Activated CD4-positive, alpha-beta T cell treated with anti-CD3 and anti-CD28 coated beads, Interleukin-2, Interleukin-4, amounts not matched to agents 100 ng/mL and 50 ng/mL, durations not matched to agents 16 hours and 8 hours (primary cell): ENCODE measurements at regions not wholly inside any gene's neighbourhood (a gene's known extent, or its start where the extent isn't known, plus 50 kb on each side); places are given as distances from the start of the nearest gene placed in this dataset.

Experiments
- DNase-seq: peaks from one replicate; pipeline ENCODE4 v3.0.0-alpha.2; 2020; ENCODE audit warnings: low spot score

GRCh38 chr1:177847843-177848242 is 122.0 kb downstream of the SEC16B start:
- DNase-seq, result no peak

GRCh38 chr1:177838907-177839485 is 130.9 kb downstream of the SEC16B start:
- DNase-seq, result no peak

- no peak for DNase-seq
These were observed 136.2 kb downstream of the SEC16B start for GRCh38 chr1:177833631-177834030.

- DNase-seq, result no peak
These were observed 139.2 kb downstream of the SEC16B start for GRCh38 chr1:177830531-177831135.

GRCh38 chr1:177825276-177825901 is 144.5 kb downstream of the SEC16B start:
- DNase-seq, result no peak

GRCh38 chr1:177824508-177824982 is 145.3 kb downstream of the SEC16B start:
- no peak for DNase-seq

GRCh38 chr1:177820213-177820612 is 149.6 kb downstream of the SEC16B start:
- DNase-seq, result no peak

- DNase-seq, result no peak
These were observed 151.7 kb downstream of the SEC16B start for GRCh38 chr1:177817937-177818875.

GRCh38 chr1:177812650-177813049 is 157.2 kb downstream of the SEC16B start:
- no peak for DNase-seq

GRCh38 chr1:177812144-177812543 is 157.7 kb downstream of the SEC16B start:
- no peak for DNase-seq

GRCh38 chr1:177811429-177811828 is 158.4 kb downstream of the SEC16B start:
- DNase-seq, result no peak

- peak; percentile 8 for DNase-seq
These were observed 160.0 kb downstream of the SEC16B start for GRCh38 chr1:177809819-177810218.

- DNase-seq, result no peak
These were observed 167.6 kb downstream of the SEC16B start for GRCh38 chr1:177802304-177802703.

GRCh38 chr1:177801790-177802189 is 168.1 kb downstream of the SEC16B start:
- DNase-seq, result no peak

- no peak for DNase-seq
These were observed 169.3 kb downstream of the SEC16B start for GRCh38 chr1:177800400-177801088.

- DNase-seq, result no peak
These were observed 170.1 kb downstream of the SEC16B start for GRCh38 chr1:177799746-177800145.

GRCh38 chr1:177798614-177799013 is 171.2 kb downstream of the SEC16B start:
- DNase-seq, result no peak

GRCh38 chr1:177796561-177796960 is 173.3 kb downstream of the SEC16B start:
- no peak for DNase-seq

- DNase-seq, result no peak
These were observed 175.4 kb downstream of the SEC16B start for GRCh38 chr1:177794376-177794991.

GRCh38 chr1:177793900-177794299 is 176.0 kb downstream of the SEC16B start:
- no peak for DNase-seq

- DNase-seq, result no peak
These were observed 179.3 kb downstream of the SEC16B start for GRCh38 chr1:177790566-177790965.
